ENCODE measurements at regions not wholly inside any gene's neighbourhood (a gene's known extent, or its start where the extent isn't known, plus 50 kb on each side); places are given as distances from the start of the nearest gene placed in this dataset.

DNA sequence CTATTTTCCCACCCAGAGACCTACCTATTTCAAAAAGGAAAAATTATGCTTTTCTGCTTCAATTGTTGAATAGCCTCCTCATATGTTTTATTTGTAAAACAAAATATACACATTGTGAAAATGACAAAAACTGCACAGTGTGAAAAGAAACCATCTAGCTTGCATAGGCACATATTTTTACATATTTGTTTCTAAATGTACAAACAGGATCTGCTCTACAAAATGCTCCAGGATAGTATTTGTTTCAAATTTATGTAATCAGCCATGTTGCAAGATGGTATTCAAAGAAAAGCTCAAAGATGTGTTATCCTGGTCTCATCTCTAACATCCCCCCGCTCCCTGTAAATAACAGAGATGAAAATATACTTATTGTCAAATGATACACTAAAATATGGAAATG, 366.1 kb upstream of the MPDZ start:
- Histone ChIP-seq H3K4me1 (no peaks in the 10 kb centered on the region), H3K27ac (no peak overlapping the region), H3K27me3 (no peaks in the 10 kb centered on the region), H3K4me3 (no peak overlapping the region), H3K36me3 (no peaks in the 10 kb centered on the region), H3K9me3 (peaks cover 5 to 11% of the 10 kb centered on the region in 2 donors)
- TF ChIP-seq POLR2A (IDR thresholded peaks at IDR 0.05) (no peak), POLR2AphosphoS5 (IDR thresholded peaks at IDR 0.05) (no peak)
- TF ChIP-seq, protein P1, sequence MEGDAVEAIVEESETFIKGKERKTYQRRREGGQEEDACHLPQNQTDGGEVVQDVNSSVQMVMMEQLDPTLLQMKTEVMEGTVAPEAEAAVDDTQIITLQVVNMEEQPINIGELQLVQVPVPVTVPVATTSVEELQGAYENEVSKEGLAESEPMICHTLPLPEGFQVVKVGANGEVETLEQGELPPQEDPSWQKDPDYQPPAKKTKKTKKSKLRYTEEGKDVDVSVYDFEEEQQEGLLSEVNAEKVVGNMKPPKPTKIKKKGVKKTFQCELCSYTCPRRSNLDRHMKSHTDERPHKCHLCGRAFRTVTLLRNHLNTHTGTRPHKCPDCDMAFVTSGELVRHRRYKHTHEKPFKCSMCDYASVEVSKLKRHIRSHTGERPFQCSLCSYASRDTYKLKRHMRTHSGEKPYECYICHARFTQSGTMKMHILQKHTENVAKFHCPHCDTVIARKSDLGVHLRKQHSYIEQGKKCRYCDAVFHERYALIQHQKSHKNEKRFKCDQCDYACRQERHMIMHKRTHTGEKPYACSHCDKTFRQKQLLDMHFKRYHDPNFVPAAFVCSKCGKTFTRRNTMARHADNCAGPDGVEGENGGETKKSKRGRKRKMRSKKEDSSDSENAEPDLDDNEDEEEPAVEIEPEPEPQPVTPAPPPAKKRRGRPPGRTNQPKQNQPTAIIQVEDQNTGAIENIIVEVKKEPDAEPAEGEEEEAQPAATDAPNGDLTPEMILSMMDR (IDR thresholded peaks at IDR 0.05) = no peak
- intact Hi-C loops (cut with DNase I; ENCODE audit: low total_unique reads) = no loop called here
- no peak for DNase-seq (ENCODE audit: low spot score in 2 of 2)

DNA sequence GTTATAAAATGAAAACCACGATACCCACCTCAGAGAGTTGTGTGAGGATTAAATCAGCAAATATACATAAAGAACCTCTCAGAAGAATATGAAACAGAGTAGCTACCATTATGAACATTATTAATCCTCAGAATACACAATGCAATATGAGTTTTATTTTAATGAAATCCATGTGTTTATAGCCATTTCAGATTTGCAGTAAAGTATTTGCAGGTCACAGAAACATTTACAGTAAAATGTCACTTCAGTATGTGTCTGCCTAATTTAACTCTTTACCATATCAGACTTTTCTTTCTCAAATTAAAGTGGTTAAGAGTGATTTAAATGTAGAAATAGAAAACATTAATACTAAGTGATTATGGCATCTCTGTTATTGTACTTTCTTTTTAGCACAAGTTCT, 365.2 kb upstream of the MPDZ start:
- Histone ChIP-seq H3K9me3 (peaks cover 5 to 11% of the 10 kb centered on the region in 2 donors), H3K4me3 (no peak overlapping the region), H3K4me1 (no peaks in the 10 kb centered on the region), H3K36me3 (no peaks in the 10 kb centered on the region), H3K27ac (no peak overlapping the region), H3K27me3 (no peaks in the 10 kb centered on the region)
- no peak for DNase-seq (ENCODE audit: low spot score in 2 of 2)
- intact Hi-C loops (cut with DNase I; ENCODE audit: low total_unique reads) = no loop called here
- TF ChIP-seq, protein P1 (IDR thresholded peaks at IDR 0.05) = no peak
- TF ChIP-seq POLR2AphosphoS5 (IDR thresholded peaks at IDR 0.05) = no peak
- TF ChIP-seq POLR2A (IDR thresholded peaks at IDR 0.05) = no peak

DNA sequence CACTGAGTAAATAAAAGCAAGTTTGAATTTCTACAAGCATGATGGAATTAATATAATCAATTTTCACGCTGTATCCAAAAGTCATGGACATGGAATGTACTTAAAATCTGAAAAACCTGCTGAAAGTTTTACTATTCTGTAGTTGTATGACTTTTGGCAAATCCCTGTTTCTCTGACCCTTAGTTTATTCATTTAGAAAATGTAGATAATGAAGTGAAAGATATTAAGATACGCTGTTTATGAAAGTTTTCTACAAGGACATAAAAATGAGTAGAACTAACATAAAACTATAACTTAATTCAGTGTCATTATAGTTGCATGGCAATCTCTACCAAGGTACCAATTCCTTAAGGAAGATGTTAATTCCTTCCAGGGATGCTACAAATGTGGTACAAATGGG, 363.2 kb upstream of the MPDZ start:
- TF ChIP-seq, protein P1 (IDR thresholded peaks at IDR 0.05) = no peak
- H3K4me1 ChIP-seq = no peaks in the 10 kb centered on the region
- no peak for DNase-seq (ENCODE audit: low spot score in 2 of 2)
- no peaks in the 10 kb centered on the region for H3K36me3 ChIP-seq
- no peaks in the 10 kb centered on the region for H3K27me3 ChIP-seq
- no peak overlapping the region for H3K4me3 ChIP-seq
- no peak overlapping the region for H3K27ac ChIP-seq
- intact Hi-C loops (cut with DNase I; ENCODE audit: low total_unique reads) = no loop called here
- H3K9me3 ChIP-seq = no peaks in the 10 kb centered on the region

DNA sequence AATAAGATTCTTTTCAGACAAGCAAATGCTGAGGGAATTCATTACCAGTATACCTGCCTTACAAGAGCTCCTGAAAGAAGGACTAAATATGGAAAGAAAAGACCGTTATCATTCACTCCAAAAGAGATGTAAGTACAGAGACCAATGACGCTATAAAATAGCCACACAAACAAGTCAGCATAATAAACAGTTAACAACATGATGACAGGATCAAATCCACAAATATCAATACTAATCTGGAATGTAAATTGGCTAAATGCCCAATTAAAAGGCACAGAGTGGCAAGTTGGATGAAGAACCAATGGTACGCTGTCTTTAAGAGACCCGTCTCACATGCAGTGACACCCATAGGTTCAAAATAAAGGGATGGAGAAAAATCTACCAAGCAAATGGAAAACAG, 349.6 kb upstream of the MPDZ start:
- H3K4me3 ChIP-seq = no peak overlapping the region
- DNase-seq (ENCODE audit: low spot score in 2 of 2) = no peak
- H3K36me3 ChIP-seq = no peaks in the 10 kb centered on the region
- TF ChIP-seq POLR2AphosphoS5 (IDR thresholded peaks at IDR 0.05) = no peak
- TF ChIP-seq, protein P1 (IDR thresholded peaks at IDR 0.05) = no peak
- TF ChIP-seq POLR2A (IDR thresholded peaks at IDR 0.05) = no peak
- H3K4me1 ChIP-seq = no peaks in the 10 kb centered on the region
- H3K27ac ChIP-seq = no peak overlapping the region
- intact Hi-C loops (cut with DNase I; ENCODE audit: low total_unique reads) = no loop called here
- H3K27me3 ChIP-seq = no peaks in the 10 kb centered on the region
- no peaks in the 10 kb centered on the region for H3K9me3 ChIP-seq

DNA sequence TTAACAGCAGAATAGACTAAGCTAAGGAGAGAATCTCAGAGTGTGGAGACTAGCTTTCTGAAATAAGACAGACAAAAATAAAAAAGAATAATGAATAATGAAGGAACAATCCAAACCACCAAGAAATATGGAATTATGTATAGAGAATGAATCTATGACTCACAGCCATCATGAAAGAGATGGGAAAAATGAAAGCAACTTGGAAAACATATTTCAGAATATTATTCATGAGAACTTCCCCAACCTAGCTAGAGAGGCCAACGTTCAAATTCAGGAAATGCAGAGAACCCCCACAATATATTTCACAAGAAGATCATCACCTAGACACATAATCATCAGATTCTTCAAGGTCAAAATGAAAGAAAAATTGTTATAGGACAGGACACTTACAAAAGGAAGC, 349.0 kb upstream of the MPDZ start:
- Histone ChIP-seq H3K27me3 (no peaks in the 10 kb centered on the region), H3K27ac (no peak overlapping the region), H3K4me1 (no peaks in the 10 kb centered on the region), H3K4me3 (no peak overlapping the region), H3K36me3 (no peaks in the 10 kb centered on the region), H3K9me3 (no peaks in the 10 kb centered on the region)
- intact Hi-C loops (cut with DNase I; ENCODE audit: low total_unique reads) = no loop called here
- no peak for DNase-seq (ENCODE audit: low spot score in 2 of 2)
- TF ChIP-seq POLR2A (IDR thresholded peaks at IDR 0.05) = no peak
- TF ChIP-seq, protein P1 (IDR thresholded peaks at IDR 0.05) = no peak
- TF ChIP-seq POLR2AphosphoS5 (IDR thresholded peaks at IDR 0.05) = no peak
